ENCODE measurements at regions not wholly inside any gene's neighbourhood (a gene's known extent, or its start where the extent isn't known, plus 50 kb on each side); places are given as distances from the start of the nearest gene placed in this dataset.
A peak's percentile ranks its signal among the peaks of the same experiment; 100 is the strongest.

DNA sequence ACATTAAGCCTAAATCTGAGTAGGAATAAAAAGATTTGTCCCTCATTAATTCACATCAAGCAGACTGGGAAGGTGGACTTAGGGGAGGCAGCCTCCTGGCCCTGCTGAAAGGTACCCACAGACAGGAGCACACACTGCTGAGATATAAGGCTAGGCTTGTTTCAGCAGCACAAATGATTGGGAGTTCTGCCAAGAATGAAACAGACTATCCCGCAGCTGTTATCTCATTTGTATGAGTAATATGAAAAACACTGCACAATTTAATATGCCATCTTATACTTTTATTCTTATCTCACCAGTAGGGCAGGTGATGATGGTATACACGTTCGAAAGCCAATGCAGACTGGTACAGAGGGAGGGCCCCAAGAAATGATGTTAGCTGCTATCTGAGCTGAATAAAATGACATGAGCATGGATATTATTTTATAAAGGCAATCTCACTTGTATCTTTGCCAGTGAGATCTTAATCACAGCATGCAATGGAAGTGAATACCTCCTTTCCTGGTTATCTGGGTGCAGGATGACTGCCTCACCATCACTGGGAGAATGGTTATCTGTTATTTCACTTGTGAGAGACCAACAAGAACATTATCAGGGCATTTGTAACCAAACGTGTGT lies 258.7 kb upstream of the PPP2R3A start:
- TF ChIP-seq, protein P1, sequence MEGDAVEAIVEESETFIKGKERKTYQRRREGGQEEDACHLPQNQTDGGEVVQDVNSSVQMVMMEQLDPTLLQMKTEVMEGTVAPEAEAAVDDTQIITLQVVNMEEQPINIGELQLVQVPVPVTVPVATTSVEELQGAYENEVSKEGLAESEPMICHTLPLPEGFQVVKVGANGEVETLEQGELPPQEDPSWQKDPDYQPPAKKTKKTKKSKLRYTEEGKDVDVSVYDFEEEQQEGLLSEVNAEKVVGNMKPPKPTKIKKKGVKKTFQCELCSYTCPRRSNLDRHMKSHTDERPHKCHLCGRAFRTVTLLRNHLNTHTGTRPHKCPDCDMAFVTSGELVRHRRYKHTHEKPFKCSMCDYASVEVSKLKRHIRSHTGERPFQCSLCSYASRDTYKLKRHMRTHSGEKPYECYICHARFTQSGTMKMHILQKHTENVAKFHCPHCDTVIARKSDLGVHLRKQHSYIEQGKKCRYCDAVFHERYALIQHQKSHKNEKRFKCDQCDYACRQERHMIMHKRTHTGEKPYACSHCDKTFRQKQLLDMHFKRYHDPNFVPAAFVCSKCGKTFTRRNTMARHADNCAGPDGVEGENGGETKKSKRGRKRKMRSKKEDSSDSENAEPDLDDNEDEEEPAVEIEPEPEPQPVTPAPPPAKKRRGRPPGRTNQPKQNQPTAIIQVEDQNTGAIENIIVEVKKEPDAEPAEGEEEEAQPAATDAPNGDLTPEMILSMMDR (IDR thresholded peaks at IDR 0.05), result no peak
- no peak for TF ChIP-seq POLR2A (IDR thresholded peaks at IDR 0.05)
- Histone ChIP-seq H3K27ac (no peak overlapping the region), H3K27me3 (no peaks in the 10 kb centered on the region), H3K9me3 (no peaks in the 10 kb centered on the region), H3K4me1 (no peaks in the 10 kb centered on the region), H3K4me3 (no peak overlapping the region), H3K36me3 (ENCODE audit: low read depth, missing control alignments) (no peaks in the 10 kb centered on the region)
- 39 to 50% methylated on average over 4 of the region's 4 CpGs for WGBS, 2 donors
- intact Hi-C loops (cut with DNase I; ENCODE audit: low total_unique reads), result no loop called here
- peak; percentile 27 for DNase-seq

DNA sequence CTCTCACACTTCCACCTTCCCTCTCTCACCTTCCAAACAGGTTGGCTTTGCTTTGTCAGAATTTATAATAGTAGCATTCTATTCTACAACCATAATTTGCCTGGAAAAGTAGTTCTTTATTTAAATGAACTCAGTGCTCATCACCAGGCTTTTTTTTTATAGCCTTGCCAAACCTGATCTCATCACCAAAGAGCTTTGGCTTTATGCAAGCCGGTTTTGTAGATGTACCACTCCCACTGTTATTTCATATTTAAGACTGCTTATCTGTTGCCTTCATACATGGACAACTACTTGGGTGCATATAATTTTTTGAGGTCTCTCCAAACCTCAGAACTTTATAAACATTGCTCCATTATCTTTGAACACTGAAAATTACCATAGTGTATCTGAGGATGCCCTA lies 246.1 kb upstream of the PPP2R3A start:
- intact Hi-C loops (cut with DNase I; ENCODE audit: low total_unique reads), result no loop called here
- no peak overlapping the region for H3K4me3 ChIP-seq
- no peaks in the 10 kb centered on the region for H3K4me1 ChIP-seq
- no peaks in the 10 kb centered on the region for H3K27me3 ChIP-seq
- no peak for DNase-seq
- WGBS, 2 donors, result 75 to 80% methylated on average over 1 of the region's 1 CpG
- TF ChIP-seq, protein P1 (IDR thresholded peaks at IDR 0.05), result no peak
- no peak for TF ChIP-seq POLR2A (IDR thresholded peaks at IDR 0.05)
- no peaks in the 10 kb centered on the region for H3K36me3 ChIP-seq (ENCODE audit: low read depth, missing control alignments)
- no peaks in the 10 kb centered on the region for H3K9me3 ChIP-seq
- H3K27ac ChIP-seq, result no peak overlapping the region

DNA sequence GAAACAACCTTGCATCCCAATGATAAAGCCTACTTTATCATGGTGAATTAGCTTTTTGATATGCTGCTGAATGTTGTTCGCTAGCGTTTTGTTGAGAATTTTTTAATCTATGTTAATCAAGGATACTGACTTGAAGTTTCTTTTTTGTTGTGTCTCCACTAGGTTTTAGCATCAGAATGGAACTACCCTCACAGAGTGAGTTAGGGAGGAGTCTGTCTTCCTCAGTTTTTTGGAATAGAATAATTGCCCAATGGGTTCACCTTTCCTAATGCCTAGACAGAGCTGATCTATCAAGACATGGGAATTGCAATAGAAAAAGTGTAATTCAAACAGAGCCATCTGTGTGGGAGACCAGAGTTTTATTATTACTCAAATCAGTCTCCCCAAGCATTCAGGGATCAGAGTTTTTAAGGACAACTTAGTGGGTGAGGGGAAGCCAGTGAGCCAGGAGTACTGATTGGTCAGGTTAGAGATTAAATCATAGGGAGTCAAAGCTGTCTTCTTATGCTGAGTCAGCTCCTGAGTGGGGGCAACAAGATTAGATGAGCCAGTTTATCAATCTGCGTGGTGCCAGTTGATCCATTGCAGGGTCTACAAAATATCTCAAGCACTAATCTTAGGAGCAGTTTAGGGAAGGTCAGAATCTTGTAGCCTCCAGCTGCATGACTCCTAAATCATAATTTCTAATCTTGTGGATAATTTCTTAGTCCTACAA lies 237.4 kb upstream of the PPP2R3A start:
- Histone ChIP-seq H3K36me3 (ENCODE audit: low read depth, missing control alignments) (no peaks in the 10 kb centered on the region), H3K4me1 (no peaks in the 10 kb centered on the region), H3K9me3 (no peaks in the 10 kb centered on the region), H3K27me3 (no peaks in the 10 kb centered on the region), H3K27ac (no peak overlapping the region), H3K4me3 (no peak overlapping the region)
- no peak for TF ChIP-seq POLR2A (IDR thresholded peaks at IDR 0.05)
- TF ChIP-seq, protein P1 (IDR thresholded peaks at IDR 0.05), result no peak
- no peak for DNase-seq
- intact Hi-C loops (cut with DNase I; ENCODE audit: low total_unique reads), result no loop called here
- 71 to 83% methylated on average over 3 of the region's 3 CpGs for WGBS, 2 donors

DNA sequence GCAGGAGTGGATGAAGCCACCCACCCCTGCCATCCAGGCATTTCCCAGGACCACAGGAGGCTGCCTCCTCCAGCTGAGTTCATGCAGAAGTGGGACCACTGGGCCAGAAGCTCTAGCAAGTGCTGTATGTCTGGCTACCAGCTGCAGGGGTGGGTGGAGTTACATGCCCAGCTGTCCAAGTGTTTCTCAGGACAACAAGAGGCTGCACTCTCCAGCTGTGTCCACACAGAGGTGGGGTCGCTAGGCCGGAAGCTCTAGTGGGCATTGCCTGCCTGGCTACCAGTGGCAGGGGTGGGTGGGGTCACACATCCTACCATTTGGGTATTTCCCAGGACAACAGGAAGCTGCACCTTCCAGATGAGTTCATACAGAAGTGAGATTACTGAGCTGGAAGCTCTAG lies 234.0 kb upstream of the PPP2R3A start:
- DNase-seq, result no peak
- Histone ChIP-seq H3K4me1 (no peaks in the 10 kb centered on the region), H3K4me3 (no peak overlapping the region), H3K27ac (no peak overlapping the region), H3K27me3 (no peaks in the 10 kb centered on the region), H3K9me3 (no peaks in the 10 kb centered on the region), H3K36me3 (ENCODE audit: low read depth, missing control alignments) (no peaks in the 10 kb centered on the region)
- TF ChIP-seq, protein P1 (IDR thresholded peaks at IDR 0.05), result no peak
- TF ChIP-seq POLR2A (IDR thresholded peaks at IDR 0.05), result no peak
- 86% methylated on average over 2 of the region's 2 CpGs; no CpG with 5 or more reads in 1 of the 2 donors for WGBS, 2 donors
- intact Hi-C loops (cut with DNase I; ENCODE audit: low total_unique reads), result no loop called here

DNA sequence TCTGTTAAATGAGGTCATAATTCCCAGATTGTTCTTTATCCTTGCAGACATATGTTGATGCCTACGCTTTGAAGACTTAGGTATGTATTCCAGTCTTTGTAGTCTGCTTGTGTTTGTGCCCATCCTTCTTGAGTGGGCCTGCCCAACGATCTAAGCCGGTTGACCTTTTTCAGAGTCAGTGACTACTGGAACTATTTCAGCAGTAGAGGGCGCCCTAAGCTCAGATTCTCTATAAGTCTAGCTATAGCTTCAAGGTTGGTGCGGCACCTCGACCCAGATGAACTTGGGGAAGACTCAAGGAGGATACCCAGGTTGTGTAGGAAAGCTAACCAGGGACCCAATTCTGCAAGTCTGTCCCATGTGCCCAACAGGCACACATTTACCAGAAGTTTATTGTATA lies 228.8 kb upstream of the PPP2R3A start:
- H3K27ac ChIP-seq, result no peak overlapping the region
- no peaks in the 10 kb centered on the region for H3K9me3 ChIP-seq
- 48 to 51% methylated on average over 6 of the region's 6 CpGs for WGBS, 2 donors
- H3K4me3 ChIP-seq, result no peak overlapping the region
- DNase-seq, result peak; percentile 47
- TF ChIP-seq, protein P1 (IDR thresholded peaks at IDR 0.05), result no peak
- no peak for TF ChIP-seq POLR2A (IDR thresholded peaks at IDR 0.05)
- no peaks in the 10 kb centered on the region for H3K27me3 ChIP-seq
- H3K4me1 ChIP-seq, result no peaks in the 10 kb centered on the region
- intact Hi-C loops (cut with DNase I; ENCODE audit: low total_unique reads), result no loop called here
- H3K36me3 ChIP-seq (ENCODE audit: low read depth, missing control alignments), result no peaks in the 10 kb centered on the region
